Fibroblast of lung (primary cell): ENCODE measurements at regions not wholly inside any gene's neighbourhood (a gene's known extent, or its start where the extent isn't known, plus 50 kb on each side); places are given as distances from the start of the nearest gene placed in this dataset.

Experiments
- DNase-seq, 2 donors: peaks; one replicate each; pipeline versions ENCODE4 v3.0.0 to v3.0.0-alpha.2; 2010; ENCODE audit warnings: low read depth in 2 of 2
- H2AFZ ChIP-seq: 2 replicates; pipeline ENCODE4 v1.5.1; 2012; ENCODE audit warnings: low read length, control low read depth, inconsistent platforms
- H3K27ac ChIP-seq: 2 replicates; pipeline ENCODE4 v1.5.1; 2011; ENCODE audit warnings: low read length, control low read depth; ENCODE audit not compliant: insufficient read depth
- H3K27me3 ChIP-seq: 2 replicates; pipeline ENCODE4 v1.5.1; 2011; ENCODE audit warnings: mild to moderate bottlenecking, low read length; ENCODE audit not compliant: control insufficient read depth, insufficient read depth
- H3K36me3 ChIP-seq: 2 replicates; pipeline ENCODE4 v1.5.1; 2011; ENCODE audit warnings: low read length; ENCODE audit not compliant: control insufficient read depth, insufficient read depth
- H3K4me1 ChIP-seq: 2 replicates; pipeline ENCODE4 v1.5.1; 2011; ENCODE audit warnings: low read length; ENCODE audit not compliant: control insufficient read depth, insufficient read depth; ENCODE audit errors: extremely low read depth
- H3K4me2 ChIP-seq: 2 replicates; pipeline ENCODE4 v1.5.1; 2011; ENCODE audit warnings: low read length, control low read depth; ENCODE audit not compliant: insufficient read depth; ENCODE audit errors: extremely low read depth
- H3K4me3 ChIP-seq, 4 experiments: fragments of 200-600 bp in 1 of 4; sonication (generic) in 1 of 4; replicated peaks in 1 of 4; 2 replicates each; pipeline ENCODE4 v1.5.1; 2011 to 2016; ENCODE audit warnings: low read length in 4 of 4, low read depth in 3 of 4, mild to moderate bottlenecking in 3 of 4, control low read depth in 2 of 4, inconsistent platforms in 1 of 4, mixed read lengths in 1 of 4; ENCODE audit not compliant: insufficient read depth in 1 of 4; ENCODE audit errors: control extremely low read depth in 1 of 4
- H3K79me2 ChIP-seq: 2 replicates; pipeline ENCODE4 v1.5.1; 2012; ENCODE audit warnings: mild to moderate bottlenecking, low read length, inconsistent platforms; ENCODE audit not compliant: control insufficient read depth, insufficient read depth
- H3K9ac ChIP-seq: 2 replicates; pipeline ENCODE4 v1.5.1; 2011; ENCODE audit warnings: mild to moderate bottlenecking, low read length, control low read depth; ENCODE audit not compliant: insufficient read depth
- H3K9me3 ChIP-seq: 2 replicates; pipeline ENCODE4 v1.5.1; 2012; ENCODE audit warnings: low read depth, low read length; ENCODE audit not compliant: control insufficient read depth, insufficient read depth
- H4K20me1 ChIP-seq: 2 replicates; pipeline ENCODE4 v1.5.1; 2011; ENCODE audit warnings: low read length; ENCODE audit not compliant: control insufficient read depth, insufficient read depth; ENCODE audit errors: extremely low read depth
- EZH2 ChIP-seq: IDR thresholded peaks from 2 replicates; pipeline ENCODE4 v1.5.1; 2012; ENCODE audit warnings: low read length, control low read depth, mild to moderate bottlenecking; ENCODE audit errors: missing control alignments
- TF ChIP-seq, protein P1 (sequence below), 2 donors: IDR thresholded peaks in 1 of 2; conservative IDR thresholded peaks in 1 of 2; 1 replicate in 1 of 2; 2 replicates in 1 of 2; pipeline ENCODE4 v1.5.1; 2011 to 2012; ENCODE audit warnings: low read length in 2 of 2, control low read depth in 1 of 2, inconsistent platforms in 1 of 2, low read depth in 1 of 2, mild to moderate bottlenecking in 1 of 2

DNA sequence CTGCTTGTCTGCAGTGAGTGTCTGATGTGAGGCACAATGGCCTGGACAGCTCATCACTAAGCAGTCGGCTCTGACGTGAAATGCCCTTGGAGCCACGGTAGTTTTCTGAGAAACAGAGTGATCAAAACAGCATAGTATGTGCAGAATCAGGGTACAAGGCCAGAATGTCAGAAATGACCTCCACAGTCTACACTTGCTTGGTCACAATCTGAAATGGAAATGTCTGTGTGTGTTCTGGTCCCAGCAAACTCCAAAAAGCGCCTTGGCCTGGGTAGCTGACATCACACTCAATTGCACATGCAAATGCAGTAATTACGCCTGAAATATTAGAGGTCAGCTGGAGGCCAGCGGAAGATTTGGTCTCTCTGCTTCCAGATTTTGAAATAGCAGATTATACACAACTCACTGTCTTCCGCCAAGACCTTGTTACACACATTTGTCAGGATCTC lies 95.4 kb downstream of the CTAGE1 start:
- no peaks in the 10 kb centered on the region for H3K79me2 ChIP-seq
- peak in 1 of 2 donors; percentile 85 for DNase-seq

DNA sequence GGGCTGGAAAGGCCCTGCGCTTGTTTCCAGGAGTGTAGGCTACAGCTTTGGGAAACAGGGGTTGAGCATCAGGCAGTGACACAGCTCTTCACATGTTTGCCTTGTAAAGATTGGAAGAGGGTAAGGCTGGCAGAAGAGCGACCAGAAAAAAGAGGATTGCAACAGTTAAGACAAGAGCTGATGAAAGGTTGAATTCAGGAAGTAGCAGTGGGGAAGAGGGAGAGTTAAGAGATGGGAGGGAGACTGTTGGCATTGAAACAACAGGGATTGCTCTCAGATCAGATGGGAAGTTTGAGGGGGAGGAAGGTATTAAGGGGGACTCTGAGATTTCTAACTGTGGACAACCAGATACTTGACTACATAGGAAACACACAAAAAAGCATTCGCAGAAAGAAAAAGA lies 96.9 kb downstream of the CTAGE1 start:
- no peak overlapping the region for H3K9ac ChIP-seq
- TF ChIP-seq, protein P1, sequence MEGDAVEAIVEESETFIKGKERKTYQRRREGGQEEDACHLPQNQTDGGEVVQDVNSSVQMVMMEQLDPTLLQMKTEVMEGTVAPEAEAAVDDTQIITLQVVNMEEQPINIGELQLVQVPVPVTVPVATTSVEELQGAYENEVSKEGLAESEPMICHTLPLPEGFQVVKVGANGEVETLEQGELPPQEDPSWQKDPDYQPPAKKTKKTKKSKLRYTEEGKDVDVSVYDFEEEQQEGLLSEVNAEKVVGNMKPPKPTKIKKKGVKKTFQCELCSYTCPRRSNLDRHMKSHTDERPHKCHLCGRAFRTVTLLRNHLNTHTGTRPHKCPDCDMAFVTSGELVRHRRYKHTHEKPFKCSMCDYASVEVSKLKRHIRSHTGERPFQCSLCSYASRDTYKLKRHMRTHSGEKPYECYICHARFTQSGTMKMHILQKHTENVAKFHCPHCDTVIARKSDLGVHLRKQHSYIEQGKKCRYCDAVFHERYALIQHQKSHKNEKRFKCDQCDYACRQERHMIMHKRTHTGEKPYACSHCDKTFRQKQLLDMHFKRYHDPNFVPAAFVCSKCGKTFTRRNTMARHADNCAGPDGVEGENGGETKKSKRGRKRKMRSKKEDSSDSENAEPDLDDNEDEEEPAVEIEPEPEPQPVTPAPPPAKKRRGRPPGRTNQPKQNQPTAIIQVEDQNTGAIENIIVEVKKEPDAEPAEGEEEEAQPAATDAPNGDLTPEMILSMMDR (conservative IDR thresholded peaks at IDR 0.05 in 1 of 2, IDR thresholded peaks at IDR 0.05 in 1 of 2; ENCODE audit: low read depth in 1 of 2, low read length in 2 of 2), result no peak
- no peak for TF ChIP-seq EZH2
- H3K4me1 ChIP-seq, result peaks cover 4% of the 10 kb centered on the region
- H3K27me3 ChIP-seq, result no peaks in the 10 kb centered on the region
- H4K20me1 ChIP-seq, result no peaks in the 10 kb centered on the region
- no peaks in the 10 kb centered on the region for H3K36me3 ChIP-seq
- H2AFZ ChIP-seq, result no peak overlapping the region
- H3K9me3 ChIP-seq, result no peaks in the 10 kb centered on the region
- no peak overlapping the region for H3K4me2 ChIP-seq
- H3K4me3 ChIP-seq, result no peak overlapping the region
- no peaks in the 10 kb centered on the region for H3K79me2 ChIP-seq
- H3K27ac ChIP-seq, result no peak overlapping the region
- no peak for DNase-seq

More for the DNA sequence above, 95.4 kb downstream of the CTAGE1 start:
- Histone ChIP-seq H3K9ac (no peak overlapping the region), H4K20me1 (no peaks in the 10 kb centered on the region), H3K4me3 (no peak overlapping the region), H3K4me1 (peaks cover 4% of the 10 kb centered on the region), H3K36me3 (no peaks in the 10 kb centered on the region), H3K27me3 (peaks cover 2% of the 10 kb centered on the region), H3K27ac (no peak overlapping the region), H3K9me3 (no peaks in the 10 kb centered on the region), H3K4me2 (no peak overlapping the region), H2AFZ (peak overlapping the region; percentile 12)
- TF ChIP-seq, protein P1 (conservative IDR thresholded peaks at IDR 0.05 in 1 of 2, IDR thresholded peaks at IDR 0.05 in 1 of 2; ENCODE audit: low read depth in 1 of 2, low read length in 2 of 2), result no peak
- no peak for TF ChIP-seq EZH2

DNA sequence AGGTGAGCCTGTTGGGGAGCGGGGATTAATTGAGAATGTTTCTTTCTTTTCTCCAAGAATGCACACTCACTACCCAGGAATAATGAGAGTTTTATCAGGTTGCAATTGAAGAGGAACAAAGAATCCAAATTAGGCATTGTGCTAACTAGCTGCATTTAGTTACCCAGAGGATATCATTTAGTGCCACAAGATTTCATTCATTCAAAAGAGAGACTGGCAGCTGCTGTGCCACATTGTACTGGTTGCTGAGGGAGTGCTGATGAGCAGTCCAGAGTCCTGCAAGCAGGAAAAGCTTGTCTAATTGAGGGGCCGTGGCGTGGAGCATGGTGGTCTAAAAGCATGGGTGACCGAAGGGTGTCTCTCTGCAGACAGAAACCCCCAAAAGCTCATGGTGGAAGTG lies 97.6 kb downstream of the CTAGE1 start:
- no peak for DNase-seq
- TF ChIP-seq, protein P1 (conservative IDR thresholded peaks at IDR 0.05 in 1 of 2, IDR thresholded peaks at IDR 0.05 in 1 of 2; ENCODE audit: low read depth in 1 of 2, low read length in 2 of 2), result no peak
- no peak for TF ChIP-seq EZH2
- no peak overlapping the region for H3K9ac ChIP-seq
- H3K27me3 ChIP-seq, result no peaks in the 10 kb centered on the region
- H3K4me3 ChIP-seq, result no peak overlapping the region
- no peaks in the 10 kb centered on the region for H4K20me1 ChIP-seq
- no peaks in the 10 kb centered on the region for H3K79me2 ChIP-seq
- H3K9me3 ChIP-seq, result no peaks in the 10 kb centered on the region
- H3K4me1 ChIP-seq, result peaks cover 4% of the 10 kb centered on the region
- no peak overlapping the region for H3K27ac ChIP-seq
- no peaks in the 10 kb centered on the region for H3K36me3 ChIP-seq
- no peak overlapping the region for H2AFZ ChIP-seq
- H3K4me2 ChIP-seq, result no peak overlapping the region
